ENCODE measurements at regions not wholly inside any gene's neighbourhood (a gene's known extent, or its start where the extent isn't known, plus 50 kb on each side); places are given as distances from the start of the nearest gene placed in this dataset.

- no peaks in the 10 kb centered on the region for H3K79me2 ChIP-seq (ENCODE audit: insufficient read depth, low read length)
- TF ChIP-seq REST (IDR thresholded peaks at IDR 0.05; ENCODE audit: low read depth) (no peak), CEBPB (IDR thresholded peaks at IDR 0.05; ENCODE audit: low read depth) (no peak), SIN3A (IDR thresholded peaks at IDR 0.05; ENCODE audit: low read depth) (no peak), ATF3 (IDR thresholded peaks at IDR 0.05) (no peak), YY1 (IDR thresholded peaks at IDR 0.05; ENCODE audit: extremely low read depth, insufficient replicate concordance, low read depth, low read length) (no peak), CTCF (IDR thresholded peaks at IDR 0.05 in 2 of 3, conservative IDR thresholded peaks at IDR 0.05 in 1 of 3; ENCODE audit: borderline replicate concordance in 1 of 3, insufficient read depth in 1 of 3, low read depth in 2 of 3, low read length in 2 of 3) (no peak), CBX3 (IDR thresholded peaks at IDR 0.05; ENCODE audit: low read depth) (no peak), RAD21 (IDR thresholded peaks at IDR 0.05; ENCODE audit: low read depth) (no peak), SP1 (IDR thresholded peaks at IDR 0.05; ENCODE audit: low read depth) (no peak), FOSL1 (IDR thresholded peaks at IDR 0.05; ENCODE audit: low read depth) (no peak), SRF (IDR thresholded peaks at IDR 0.05; ENCODE audit: low read depth) (no peak), POLR2A (IDR thresholded peaks at IDR 0.05; ENCODE audit: borderline replicate concordance, extremely low read depth, insufficient read depth, insufficient read length) (no peak)
- H3K9me3 ChIP-seq (ENCODE audit: control insufficient read depth in 1 of 2, insufficient read depth in 1 of 2, low read depth in 1 of 2, low read length in 2 of 2): no peaks in the 10 kb centered on the region
- ChIA-PET RAD21 (ENCODE audit: low non-redundant PET in 1 of 2, low total read pairs in 2 of 2, uncharacterized antibody in 2 of 2, unreplicated experiment in 2 of 2) (no interaction called here), POLR2A (no interaction called here), CTCF (no interaction called here)
- no peak overlapping the region for H3K9ac ChIP-seq (ENCODE audit: low read length)
- DNase-seq (ENCODE audit: low read depth, low spot score) (no peak), ATAC-seq (no peak)
- no peak overlapping the region for H3K4me2 ChIP-seq (ENCODE audit: low read length)
- no peaks in the 10 kb centered on the region for H3K27me3 ChIP-seq (ENCODE audit: insufficient read depth, low read length)
- H3K4me3 ChIP-seq (replicated peaks in 1 of 2; ENCODE audit: low read depth in 1 of 2, low read length in 2 of 2): no peak overlapping the region
- no TSS peak for BruUV-seq (replicated peaks)
- no peaks in the 10 kb centered on the region for H3K9me2 ChIP-seq (ENCODE audit: insufficient read depth)
- H4K20me1 ChIP-seq (ENCODE audit: insufficient read depth): no peaks in the 10 kb centered on the region
- H3K27ac ChIP-seq (ENCODE audit: low read depth, low read length): no peak overlapping the region
- no peak overlapping the region for H2AFZ ChIP-seq (ENCODE audit: low read depth, low read length, poor library complexity, severe bottlenecking)
- H3K4me1 ChIP-seq (ENCODE audit: control insufficient read depth in 1 of 2, insufficient read depth in 2 of 2, low read length in 2 of 2): no peaks in the 10 kb centered on the region
- intact Hi-C loops (cut with micrococcal nuclease): no loop called here
- H3K36me3 ChIP-seq (ENCODE audit: control insufficient read depth in 1 of 2, insufficient read depth in 2 of 2, low read length in 2 of 2): no peaks in the 10 kb centered on the region
These were observed 383.4 kb downstream of the GATA3 start for GRCh38 chr10:8437896-8438295.

All from HCT116 (cell line).